ENCODE measurements at regions not wholly inside any gene's neighbourhood (a gene's known extent, or its start where the extent isn't known, plus 50 kb on each side); places are given as distances from the start of the nearest gene placed in this dataset.

DNA sequence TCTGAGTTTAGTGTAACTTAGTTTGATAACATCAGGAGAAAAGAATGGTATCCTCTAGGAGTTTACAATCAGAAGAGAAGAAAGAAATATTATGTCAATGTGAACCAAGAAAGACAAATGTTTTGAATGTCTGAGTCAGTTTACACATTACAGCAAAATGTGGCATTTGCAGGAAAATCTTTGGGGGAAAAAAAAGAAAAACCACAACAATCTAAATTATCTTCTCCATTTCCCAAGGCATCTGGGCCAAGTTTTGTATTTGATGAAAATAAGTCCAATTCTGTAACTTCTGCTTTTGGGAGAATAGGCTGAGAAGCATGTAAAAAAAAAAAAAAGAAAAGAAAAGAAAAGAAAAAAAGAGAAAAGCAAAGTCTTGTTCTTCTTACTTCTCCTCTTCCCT is 58.8 kb upstream of the FLRT2 start:
- DNase-seq (ENCODE audit: low spot score): no peak
- in situ Hi-C loops (cut with MboI; ENCODE audit: low pct_unique_long_range_greater_than_20kb, low sequenced_read_pairs, unreplicated experiment): no loop called here
- TF ChIP-seq, protein P1, sequence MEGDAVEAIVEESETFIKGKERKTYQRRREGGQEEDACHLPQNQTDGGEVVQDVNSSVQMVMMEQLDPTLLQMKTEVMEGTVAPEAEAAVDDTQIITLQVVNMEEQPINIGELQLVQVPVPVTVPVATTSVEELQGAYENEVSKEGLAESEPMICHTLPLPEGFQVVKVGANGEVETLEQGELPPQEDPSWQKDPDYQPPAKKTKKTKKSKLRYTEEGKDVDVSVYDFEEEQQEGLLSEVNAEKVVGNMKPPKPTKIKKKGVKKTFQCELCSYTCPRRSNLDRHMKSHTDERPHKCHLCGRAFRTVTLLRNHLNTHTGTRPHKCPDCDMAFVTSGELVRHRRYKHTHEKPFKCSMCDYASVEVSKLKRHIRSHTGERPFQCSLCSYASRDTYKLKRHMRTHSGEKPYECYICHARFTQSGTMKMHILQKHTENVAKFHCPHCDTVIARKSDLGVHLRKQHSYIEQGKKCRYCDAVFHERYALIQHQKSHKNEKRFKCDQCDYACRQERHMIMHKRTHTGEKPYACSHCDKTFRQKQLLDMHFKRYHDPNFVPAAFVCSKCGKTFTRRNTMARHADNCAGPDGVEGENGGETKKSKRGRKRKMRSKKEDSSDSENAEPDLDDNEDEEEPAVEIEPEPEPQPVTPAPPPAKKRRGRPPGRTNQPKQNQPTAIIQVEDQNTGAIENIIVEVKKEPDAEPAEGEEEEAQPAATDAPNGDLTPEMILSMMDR (IDR thresholded peaks at IDR 0.05; ENCODE audit: extremely low read depth, insufficient read depth, missing control alignments): no peak

DNA sequence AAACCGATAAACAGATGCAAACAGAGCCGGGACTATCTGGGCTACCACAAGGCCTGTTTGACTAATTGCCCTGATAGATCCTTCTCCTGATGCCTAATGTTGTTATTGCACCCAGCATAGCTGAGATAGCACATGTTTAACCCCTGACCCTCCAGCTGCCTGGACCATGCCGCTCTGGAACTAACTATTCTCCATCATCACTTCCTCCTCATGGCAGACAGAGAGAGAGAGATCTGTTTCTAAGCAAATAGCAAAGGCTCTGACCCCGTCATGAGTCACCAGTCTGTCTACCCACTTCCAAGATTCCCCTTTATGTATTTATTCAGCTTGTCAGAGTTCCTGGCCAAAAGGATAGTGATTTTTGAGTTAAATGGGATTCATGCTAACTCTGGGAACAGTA is 58.2 kb upstream of the FLRT2 start:
- TF ChIP-seq, protein P1 (IDR thresholded peaks at IDR 0.05; ENCODE audit: extremely low read depth, insufficient read depth, missing control alignments): no peak
- DNase-seq (ENCODE audit: low spot score): no peak
- in situ Hi-C loops (cut with MboI; ENCODE audit: low pct_unique_long_range_greater_than_20kb, low sequenced_read_pairs, unreplicated experiment): no loop called here

DNA sequence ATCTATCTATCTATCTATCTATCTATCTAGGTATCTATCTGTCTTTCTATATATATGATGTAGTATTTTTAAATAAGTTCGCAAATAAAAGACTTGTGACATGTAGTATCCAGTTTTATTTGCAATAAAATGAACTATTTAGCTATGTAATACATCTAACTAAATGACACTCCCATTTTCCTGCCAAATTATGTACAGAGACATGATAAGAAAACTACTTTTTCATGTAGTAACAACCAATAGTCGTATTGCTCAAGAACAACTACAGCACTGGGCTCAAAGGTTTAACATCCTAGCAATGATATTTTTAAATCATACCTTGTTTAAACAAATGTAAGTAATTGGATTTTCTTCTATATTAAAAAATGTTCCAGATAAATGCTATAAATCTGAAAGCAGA is 55.5 kb upstream of the FLRT2 start:
- TF ChIP-seq, protein P1 (IDR thresholded peaks at IDR 0.05; ENCODE audit: extremely low read depth, insufficient read depth, missing control alignments): no peak
- DNase-seq (ENCODE audit: low spot score): no peak
- in situ Hi-C loops (cut with MboI; ENCODE audit: low pct_unique_long_range_greater_than_20kb, low sequenced_read_pairs, unreplicated experiment): no loop called here

DNA sequence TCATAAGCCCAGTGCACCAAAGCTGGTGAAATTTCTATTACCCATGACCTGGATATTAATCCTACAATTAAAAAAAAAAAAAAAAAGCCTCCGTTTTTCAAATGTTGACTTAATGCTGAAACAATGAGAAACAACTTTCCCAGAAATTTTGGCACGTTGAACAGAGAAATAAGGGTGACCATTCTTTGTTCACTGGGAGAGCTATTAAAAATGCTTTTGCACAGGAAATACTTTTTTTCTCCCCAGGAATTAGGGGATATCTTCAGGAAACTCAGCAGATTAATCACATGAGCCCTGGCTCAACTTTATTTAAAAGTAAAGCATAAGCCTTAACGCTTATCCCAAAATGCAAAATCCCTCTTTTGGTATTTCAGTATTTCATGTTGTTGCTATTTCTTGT is 54.8 kb upstream of the FLRT2 start:
- in situ Hi-C loops (cut with MboI; ENCODE audit: low pct_unique_long_range_greater_than_20kb, low sequenced_read_pairs, unreplicated experiment): no loop called here
- TF ChIP-seq, protein P1 (IDR thresholded peaks at IDR 0.05; ENCODE audit: extremely low read depth, insufficient read depth, missing control alignments): no peak
- DNase-seq (ENCODE audit: low spot score): no peak

DNA sequence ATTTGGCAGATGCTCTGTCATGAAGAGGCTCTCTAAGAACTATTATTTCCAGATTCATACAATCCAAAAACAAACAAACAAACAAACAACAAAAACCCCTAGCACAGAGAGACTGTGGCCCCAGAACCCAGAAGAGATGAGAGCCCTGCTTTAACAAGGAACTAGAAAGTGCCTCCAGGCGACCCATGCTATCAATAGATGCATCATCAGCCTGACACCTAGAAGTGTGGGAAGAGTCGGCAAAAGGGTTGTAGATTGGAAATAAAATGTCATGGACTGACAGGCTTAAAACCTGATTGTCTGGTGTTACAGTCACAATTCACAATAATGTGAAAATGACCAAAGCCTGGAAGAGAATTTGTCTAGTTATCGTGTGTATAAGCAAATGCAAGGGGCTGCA is 50.6 kb upstream of the FLRT2 start:
- TF ChIP-seq, protein P1 (IDR thresholded peaks at IDR 0.05; ENCODE audit: extremely low read depth, insufficient read depth, missing control alignments): no peak
- DNase-seq (ENCODE audit: low spot score): no peak
- in situ Hi-C loops (cut with MboI; ENCODE audit: low pct_unique_long_range_greater_than_20kb, low sequenced_read_pairs, unreplicated experiment): no loop called here

DNA sequence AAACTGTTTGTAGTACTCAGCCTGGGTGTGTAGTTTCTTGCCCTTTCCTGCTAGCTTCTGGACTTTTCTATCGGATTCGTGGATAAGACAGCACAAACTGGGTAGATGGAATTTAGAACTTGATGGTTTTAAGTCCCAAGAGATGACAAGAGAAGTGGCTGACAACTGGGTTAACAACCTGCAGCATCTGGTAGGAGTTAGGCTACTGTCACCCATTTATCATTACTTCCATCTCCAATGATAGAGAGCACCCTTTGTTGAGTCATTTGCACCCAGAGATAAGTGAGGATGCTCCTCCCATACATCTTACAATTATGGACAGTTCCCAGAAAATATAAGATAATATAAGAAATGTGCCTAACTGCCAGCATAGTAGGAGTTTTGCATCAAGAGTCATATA is 50.2 kb upstream of the FLRT2 start:
- in situ Hi-C loops (cut with MboI; ENCODE audit: low pct_unique_long_range_greater_than_20kb, low sequenced_read_pairs, unreplicated experiment): no loop called here
- TF ChIP-seq, protein P1 (IDR thresholded peaks at IDR 0.05; ENCODE audit: extremely low read depth, insufficient read depth, missing control alignments): no peak
- DNase-seq (ENCODE audit: low spot score): no peak
